GM23338 (cell line): ENCODE measurements at regions not wholly inside any gene's neighbourhood (a gene's known extent, or its start where the extent isn't known, plus 50 kb on each side); places are given as distances from the start of the nearest gene placed in this dataset.

Experiments used
- CREB1 ChIP-seq: fragments of 250-450 bp; sonication (Bioruptor Pico); IDR thresholded peaks from 2 replicates; pipeline ENCODE4 v1.5.0; 2020; ENCODE audit warnings: low read depth, mild to moderate bottlenecking, moderate library complexity
- CTCF ChIP-seq, 2 experiments: fragments of 200-600 bp in 1 of 2; sonication (generic) in 1 of 2; conservative IDR thresholded peaks; 2 replicates each; pipeline versions ENCODE4 v1.5.1 to v1.6.1; 2016 to 2017; ENCODE audit warnings: antibody characterized with exemption in 2 of 2, low read depth in 2 of 2, mild to moderate bottlenecking in 2 of 2, moderate library complexity in 1 of 2
- ETS1 ChIP-seq: IDR thresholded peaks from 2 replicates; pipeline ENCODE4 v1.6.1; 2016; ENCODE audit warnings: antibody characterized with exemption
- EZH2 ChIP-seq: fragments of 200-600 bp; sonication (generic); IDR thresholded peaks from one replicate; pipeline ENCODE4 v1.8.0; 2017; ENCODE audit warnings: antibody characterized with exemption, mild to moderate bottlenecking, low read depth; ENCODE audit not compliant: unreplicated experiment
- EZH2phosphoT487 ChIP-seq: fragments of 200-600 bp; sonication (generic); IDR thresholded peaks from one replicate; pipeline ENCODE4 v1.8.1; 2018; ENCODE audit warnings: antibody characterized with exemption; ENCODE audit not compliant: unreplicated experiment
- JUNB ChIP-seq: IDR thresholded peaks from one replicate; pipeline ENCODE4 v1.6.1; 2016; ENCODE audit warnings: antibody characterized with exemption; ENCODE audit not compliant: unreplicated experiment
- POLR2AphosphoS5 ChIP-seq: IDR thresholded peaks from 2 replicates; pipeline ENCODE4 v1.6.1; 2016; ENCODE audit warnings: antibody characterized with exemption, low read depth
- REST ChIP-seq: IDR thresholded peaks from one replicate; pipeline ENCODE4 v1.6.1; 2018; ENCODE audit warnings: antibody characterized with exemption; ENCODE audit not compliant: unreplicated experiment
- ZNF462 ChIP-seq: fragments of 250-450 bp; sonication (Bioruptor Pico); IDR thresholded peaks from 2 replicates; pipeline ENCODE4 v1.5.0; 2020; ENCODE audit warnings: mild to moderate bottlenecking, moderate library complexity

GRCh38 chr2:6493669-6494068 is 372.0 kb downstream of the CMPK2 start:
- TF ChIP-seq POLR2AphosphoS5 (no peak), CTCF (conservative IDR thresholded peaks at IDR 0.05; ENCODE audit: low read depth in 2 of 2) (no peak), REST (no peak), ETS1 (no peak), ZNF462 (CRISPR knock-in tag) (no peak), JUNB (no peak), EZH2 (no peak), EZH2phosphoT487 (no peak), CREB1 (CRISPR knock-in tag) (no peak)
